Choroid plexus epithelial cell (primary cell): ENCODE measurements at regions not wholly inside any gene's neighbourhood (a gene's known extent, or its start where the extent isn't known, plus 50 kb on each side); places are given as distances from the start of the nearest gene placed in this dataset.

Experiments used
- DNase-seq: peaks from one replicate; pipeline ENCODE4 v3.0.0-alpha.2; 2010; ENCODE audit warnings: low read depth
- H3K4me3 ChIP-seq: 2 replicates; pipeline ENCODE4 v1.5.1; 2011; ENCODE audit warnings: low read depth, mild to moderate bottlenecking, control low read depth, low read length, moderate library complexity
- CTCF ChIP-seq: conservative IDR thresholded peaks from 2 replicates; pipeline ENCODE4 v1.5.1; 2011; ENCODE audit warnings: low read depth, mild to moderate bottlenecking, control low read depth, inconsistent platforms, low read length, moderate library complexity

GRCh38 chr12:74985986-74986319 is 223.7 kb downstream of the KCNC2 start:
- no peak for TF ChIP-seq CTCF
- no peak overlapping the region for H3K4me3 ChIP-seq
- no peak for DNase-seq

- no peak overlapping the region for H3K4me3 ChIP-seq
- TF ChIP-seq CTCF, result no peak
- no peak for DNase-seq
Measured at GRCh38 chr12:74988156-74988555, 221.5 kb downstream of the KCNC2 start.
